Type B pancreatic cell (in vitro differentiated cells): ENCODE measurements at regions not wholly inside any gene's neighbourhood (a gene's known extent, or its start where the extent isn't known, plus 50 kb on each side); places are given as distances from the start of the nearest gene placed in this dataset.

Experiments
- DNase-seq: peaks from one replicate; pipeline ENCODE4 v3.0.0; 2021; ENCODE audit warnings: mixed read lengths; ENCODE audit not compliant: unreplicated experiment; ENCODE audit errors: extremely low spot score
- H3K27ac Mint-ChIP-seq: 2 replicates; pipeline ENCODE4 v1.8.0; 2021; ENCODE audit warnings: mild to moderate bottlenecking, mixed read lengths
- H3K27me3 Mint-ChIP-seq: 2 replicates; pipeline ENCODE4 v1.8.0; 2021; ENCODE audit warnings: mixed read lengths
- H3K36me3 Mint-ChIP-seq: 2 replicates; pipeline ENCODE4 v1.8.0; 2021; ENCODE audit warnings: mixed read lengths
- H3K4me1 Mint-ChIP-seq: one replicate; pipeline ENCODE4 v1.8.0; 2021; ENCODE audit warnings: mixed read lengths; ENCODE audit not compliant: unreplicated experiment
- H3K4me3 Mint-ChIP-seq: 2 replicates; pipeline ENCODE4 v1.8.0; 2021; ENCODE audit warnings: mild to moderate bottlenecking, mixed read lengths
- H3K9me3 Mint-ChIP-seq: 2 replicates; pipeline ENCODE4 v1.8.0; 2021; ENCODE audit warnings: mixed read lengths
- CTCF ChIP-seq: fragments of 200-600 bp; sonication (generic); conservative IDR thresholded peaks from 2 replicates; pipeline ENCODE4 v1.5.0; 2021; ENCODE audit warnings: antibody characterized with exemption, mild to moderate bottlenecking

- no peak overlapping the region for H3K4me3 Mint-ChIP-seq
- no peaks in the 10 kb centered on the region for H3K27me3 Mint-ChIP-seq
- no peak overlapping the region for H3K27ac Mint-ChIP-seq
- no peak for DNase-seq
- H3K36me3 Mint-ChIP-seq = no peaks in the 10 kb centered on the region
- H3K4me1 Mint-ChIP-seq = no peaks in the 10 kb centered on the region
- TF ChIP-seq CTCF = no peak
- no peaks in the 10 kb centered on the region for H3K9me3 Mint-ChIP-seq
Observed at GRCh38 chr14:98297567-98297966, 974.4 kb downstream of the BCL11B start.

- DNase-seq = no peak
- Mint-ChIP-seq H3K36me3 (no peaks in the 10 kb centered on the region), H3K4me1 (no peaks in the 10 kb centered on the region), H3K27me3 (no peaks in the 10 kb centered on the region), H3K27ac (no peak overlapping the region), H3K9me3 (no peaks in the 10 kb centered on the region), H3K4me3 (no peak overlapping the region)
- no peak for TF ChIP-seq CTCF
Observed at GRCh38 chr14:98298481-98299244, 973.3 kb downstream of the BCL11B start.

DNA sequence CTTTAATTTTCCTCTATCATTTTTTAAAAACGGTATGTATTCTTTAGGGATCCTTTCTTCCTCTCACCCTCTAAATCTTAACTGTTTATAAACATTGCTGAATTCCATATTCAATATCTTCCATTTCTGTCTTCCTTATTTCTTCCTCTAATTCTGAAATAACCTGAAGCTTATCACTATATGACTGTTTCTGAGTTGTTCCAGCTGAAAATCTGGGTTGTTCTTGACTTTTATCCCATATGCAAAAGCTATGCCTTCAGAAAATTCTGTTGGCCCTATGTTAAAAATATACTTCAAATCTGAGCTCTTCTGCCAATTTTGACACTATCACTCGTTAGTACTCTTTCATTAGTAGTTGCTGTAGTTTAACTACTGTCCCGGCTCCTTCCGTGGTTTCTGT lies 970.3 kb downstream of the BCL11B start:
- no peaks in the 10 kb centered on the region for H3K27me3 Mint-ChIP-seq
- H3K27ac Mint-ChIP-seq = no peak overlapping the region
- H3K4me1 Mint-ChIP-seq = no peaks in the 10 kb centered on the region
- H3K4me3 Mint-ChIP-seq = no peak overlapping the region
- no peak for DNase-seq
- no peaks in the 10 kb centered on the region for H3K9me3 Mint-ChIP-seq
- no peak for TF ChIP-seq CTCF
- no peaks in the 10 kb centered on the region for H3K36me3 Mint-ChIP-seq

- no peak for DNase-seq
- Mint-ChIP-seq H3K36me3 (no peaks in the 10 kb centered on the region), H3K4me3 (no peak overlapping the region), H3K27me3 (no peaks in the 10 kb centered on the region), H3K4me1 (peaks cover 1% of the 10 kb centered on the region), H3K9me3 (no peaks in the 10 kb centered on the region), H3K27ac (no peak overlapping the region)
- no peak for TF ChIP-seq CTCF
Observed at GRCh38 chr14:98304574-98304973, 967.4 kb downstream of the BCL11B start.

DNA sequence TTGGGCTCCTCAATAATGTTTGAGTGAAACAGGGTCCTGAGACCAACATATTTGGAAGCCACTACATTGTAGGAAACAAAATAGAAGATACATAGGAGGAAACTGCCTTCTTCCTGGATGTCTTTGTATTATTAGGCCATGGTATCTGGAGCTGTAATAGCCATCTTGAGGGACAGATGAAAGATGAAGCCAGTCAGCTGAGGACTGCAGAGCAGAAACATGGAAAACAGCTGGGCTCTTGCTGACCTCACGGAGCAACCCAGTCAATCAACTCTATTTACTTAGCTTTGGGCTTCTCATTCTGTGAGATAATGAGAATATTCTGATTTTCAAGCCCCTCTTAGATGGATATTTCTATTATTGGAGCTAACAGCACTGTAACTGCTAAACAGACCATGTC lies 962.4 kb downstream of the BCL11B start:
- Mint-ChIP-seq H3K27ac (no peak overlapping the region), H3K4me1 (peaks cover 4% of the 10 kb centered on the region), H3K27me3 (no peaks in the 10 kb centered on the region), H3K9me3 (no peaks in the 10 kb centered on the region), H3K4me3 (no peak overlapping the region), H3K36me3 (no peaks in the 10 kb centered on the region)
- TF ChIP-seq CTCF = no peak
- DNase-seq = no peak
